ENCODE measurements at regions not wholly inside any gene's neighbourhood (a gene's known extent, or its start where the extent isn't known, plus 50 kb on each side); places are given as distances from the start of the nearest gene placed in this dataset.

DNA sequence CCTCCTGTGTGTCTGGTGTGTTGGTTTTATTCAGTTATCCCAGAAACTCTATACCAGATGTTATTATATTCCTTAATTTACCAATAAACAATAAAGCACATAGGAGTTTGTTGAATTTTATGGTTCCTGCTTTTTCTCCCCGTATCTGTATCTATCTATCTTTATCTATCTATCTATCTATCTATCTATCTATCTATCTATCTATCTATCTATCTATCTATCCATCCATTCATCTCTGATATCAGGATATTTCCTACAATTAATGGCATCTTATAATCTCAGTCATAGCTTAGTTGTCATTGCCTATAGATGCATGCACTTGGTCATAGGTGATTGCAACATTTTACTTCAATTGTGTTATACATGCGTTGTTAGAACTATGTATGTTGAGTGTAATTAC lies 500.2 kb upstream of the ZEB2 start:
- intact Hi-C loops (cut with DNase I; ENCODE audit: low total_unique reads): no loop called here
- Histone ChIP-seq H3K36me3 (ENCODE audit: low read depth, missing control alignments) (no peaks in the 10 kb centered on the region), H3K9me3 (no peaks in the 10 kb centered on the region), H3K27me3 (no peaks in the 10 kb centered on the region), H3K27ac (no peak overlapping the region), H3K4me3 (no peak overlapping the region), H3K4me1 (no peaks in the 10 kb centered on the region)
- WGBS, 2 donors: 88 to 98% methylated on average over 2 of the region's 2 CpGs
- DNase-seq: no peak
- TF ChIP-seq, protein P1, sequence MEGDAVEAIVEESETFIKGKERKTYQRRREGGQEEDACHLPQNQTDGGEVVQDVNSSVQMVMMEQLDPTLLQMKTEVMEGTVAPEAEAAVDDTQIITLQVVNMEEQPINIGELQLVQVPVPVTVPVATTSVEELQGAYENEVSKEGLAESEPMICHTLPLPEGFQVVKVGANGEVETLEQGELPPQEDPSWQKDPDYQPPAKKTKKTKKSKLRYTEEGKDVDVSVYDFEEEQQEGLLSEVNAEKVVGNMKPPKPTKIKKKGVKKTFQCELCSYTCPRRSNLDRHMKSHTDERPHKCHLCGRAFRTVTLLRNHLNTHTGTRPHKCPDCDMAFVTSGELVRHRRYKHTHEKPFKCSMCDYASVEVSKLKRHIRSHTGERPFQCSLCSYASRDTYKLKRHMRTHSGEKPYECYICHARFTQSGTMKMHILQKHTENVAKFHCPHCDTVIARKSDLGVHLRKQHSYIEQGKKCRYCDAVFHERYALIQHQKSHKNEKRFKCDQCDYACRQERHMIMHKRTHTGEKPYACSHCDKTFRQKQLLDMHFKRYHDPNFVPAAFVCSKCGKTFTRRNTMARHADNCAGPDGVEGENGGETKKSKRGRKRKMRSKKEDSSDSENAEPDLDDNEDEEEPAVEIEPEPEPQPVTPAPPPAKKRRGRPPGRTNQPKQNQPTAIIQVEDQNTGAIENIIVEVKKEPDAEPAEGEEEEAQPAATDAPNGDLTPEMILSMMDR (IDR thresholded peaks at IDR 0.05): no peak
- TF ChIP-seq POLR2A (IDR thresholded peaks at IDR 0.05): no peak

DNA sequence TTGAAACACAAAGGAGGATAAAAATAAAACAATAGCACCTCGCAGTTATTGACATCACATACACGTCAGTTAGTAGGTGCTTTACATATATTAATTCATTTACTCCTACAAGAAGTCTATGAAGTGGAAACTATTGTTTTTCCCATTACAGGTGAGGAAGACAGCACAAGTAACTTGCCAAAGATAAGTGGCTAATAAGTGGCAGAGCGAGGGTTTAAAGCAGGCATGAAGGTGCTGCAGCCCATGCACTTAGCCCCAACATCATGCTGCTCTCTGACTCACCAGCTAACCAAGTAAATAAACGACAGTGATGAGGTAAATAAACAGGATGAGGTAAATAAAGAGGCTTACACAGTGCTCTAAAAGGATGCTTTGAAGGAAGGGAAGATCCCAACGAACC lies 498.6 kb upstream of the ZEB2 start:
- H3K9me3 ChIP-seq: no peaks in the 10 kb centered on the region
- TF ChIP-seq, protein P1 (IDR thresholded peaks at IDR 0.05): no peak
- no peak for TF ChIP-seq POLR2A (IDR thresholded peaks at IDR 0.05)

DNA sequence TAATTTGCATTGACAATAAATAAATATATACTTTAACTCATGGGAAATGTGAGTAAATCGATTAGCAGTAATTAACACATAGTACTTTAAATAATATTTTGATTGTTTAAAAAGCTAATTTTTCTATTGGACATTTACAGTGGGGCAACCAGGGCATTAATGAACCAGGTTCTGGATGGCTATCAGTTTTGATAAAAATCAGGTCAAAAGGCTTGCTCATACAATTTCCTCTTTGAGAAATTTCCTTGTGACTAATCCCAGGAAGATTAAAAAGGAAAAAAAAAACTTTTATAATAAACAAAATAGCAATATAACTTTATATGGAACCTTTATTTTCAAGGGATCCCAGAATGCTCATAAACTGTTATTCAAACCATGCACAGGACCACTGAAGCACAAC lies 497.2 kb upstream of the ZEB2 start:
- H3K4me3 ChIP-seq: no peak overlapping the region
- no peak for DNase-seq
- H3K9me3 ChIP-seq: no peaks in the 10 kb centered on the region
- H3K27ac ChIP-seq: no peak overlapping the region
- TF ChIP-seq, protein P1 (IDR thresholded peaks at IDR 0.05): no peak
- TF ChIP-seq POLR2A (IDR thresholded peaks at IDR 0.05): no peak
- intact Hi-C loops (cut with DNase I; ENCODE audit: low total_unique reads): no loop called here
- H3K4me1 ChIP-seq: no peaks in the 10 kb centered on the region
- H3K36me3 ChIP-seq (ENCODE audit: low read depth, missing control alignments): no peaks in the 10 kb centered on the region
- whole genome bisulfite sequencing, 2 donors: 97 to 98% methylated on average over 1 of the region's 1 CpG
- H3K27me3 ChIP-seq: no peaks in the 10 kb centered on the region

More for the DNA sequence above, 498.6 kb upstream of the ZEB2 start:
- no peaks in the 10 kb centered on the region for H3K4me1 ChIP-seq
- H3K27me3 ChIP-seq: no peaks in the 10 kb centered on the region
- 75 to 85% methylated on average over 5 of the region's 5 CpGs for WGBS, 2 donors
- H3K4me3 ChIP-seq: no peak overlapping the region
- intact Hi-C loops (cut with DNase I; ENCODE audit: low total_unique reads): no loop called here
- H3K27ac ChIP-seq: no peak overlapping the region
- no peak for DNase-seq
- H3K36me3 ChIP-seq (ENCODE audit: low read depth, missing control alignments): no peaks in the 10 kb centered on the region

- Histone ChIP-seq H3K27ac (no peak overlapping the region), H3K9me3 (no peaks in the 10 kb centered on the region), H3K27me3 (no peaks in the 10 kb centered on the region), H3K4me1 (no peaks in the 10 kb centered on the region), H3K4me3 (no peak overlapping the region), H3K36me3 (ENCODE audit: low read depth, missing control alignments) (no peaks in the 10 kb centered on the region)
- TF ChIP-seq, protein P1 (IDR thresholded peaks at IDR 0.05): no peak
- no peak for TF ChIP-seq POLR2A (IDR thresholded peaks at IDR 0.05)
- intact Hi-C loops (cut with DNase I; ENCODE audit: low total_unique reads): no loop called here
- DNase-seq: no peak
These were observed 496.8 kb upstream of the ZEB2 start for GRCh38 chr2:145016711-145017110.

GRCh38 chr2:145015561-145015960 lies 495.6 kb upstream of the ZEB2 start:
- WGBS, 2 donors: 98 to 99% methylated on average over 2 of the region's 2 CpGs
- H3K27me3 ChIP-seq: no peaks in the 10 kb centered on the region
- intact Hi-C loops (cut with DNase I; ENCODE audit: low total_unique reads): no loop called here
- H3K27ac ChIP-seq: no peak overlapping the region
- no peak for DNase-seq
- H3K9me3 ChIP-seq: no peaks in the 10 kb centered on the region
- H3K36me3 ChIP-seq (ENCODE audit: low read depth, missing control alignments): no peaks in the 10 kb centered on the region
- no peak overlapping the region for H3K4me3 ChIP-seq
- no peaks in the 10 kb centered on the region for H3K4me1 ChIP-seq
- TF ChIP-seq POLR2A (IDR thresholded peaks at IDR 0.05): no peak
- TF ChIP-seq, protein P1 (IDR thresholded peaks at IDR 0.05): no peak

All from testis (tissue), 2 donors.